Smooth muscle cell (in vitro differentiated cells): ENCODE measurements at regions not wholly inside any gene's neighbourhood (a gene's known extent, or its start where the extent isn't known, plus 50 kb on each side); places are given as distances from the start of the nearest gene placed in this dataset.

ENCODE experiments used
- DNase-seq: peaks from one replicate; lab custom pipeline; 2025; ENCODE audit not compliant: unreplicated experiment; lab: John Stamatoyannopoulos, UW
- H2AFZ ChIP-seq: fragments of 200-600 bp; sonication (generic); 2 replicates; pipeline ENCODE4 v1.6.0; 2016; ENCODE audit warnings: antibody characterized with exemption, low read depth, mild to moderate bottlenecking
- H3F3A ChIP-seq: fragments of 200-600 bp; sonication (generic); 2 replicates; pipeline ENCODE4 v1.6.0; 2017; ENCODE audit warnings: antibody characterized with exemption, low read depth
- H3K27ac ChIP-seq: fragments of 200-600 bp; sonication (generic); 2 replicates; pipeline ENCODE4 v1.5.1; 2016; ENCODE audit warnings: low read depth, mild to moderate bottlenecking
- H3K27me3 ChIP-seq: fragments of 200-600 bp; sonication (generic); 2 replicates; pipeline ENCODE4 v1.6.1; 2016; ENCODE audit warnings: low read depth, mild to moderate bottlenecking
- H3K36me3 ChIP-seq: fragments of 200-600 bp; sonication (generic); 2 replicates; pipeline ENCODE4 v1.5.1; 2016; ENCODE audit warnings: low read depth
- H3K4me1 ChIP-seq: fragments of 200-600 bp; sonication (generic); 2 replicates; pipeline ENCODE4 v1.5.1; 2016; ENCODE audit warnings: low read depth
- H3K4me2 ChIP-seq: fragments of 200-600 bp; sonication (generic); 2 replicates; pipeline ENCODE4 v1.6.0; 2016; ENCODE audit warnings: mild to moderate bottlenecking
- H3K4me3 ChIP-seq: fragments of 200-600 bp; sonication (generic); 2 replicates; pipeline ENCODE4 v1.5.1; 2016; ENCODE audit warnings: mild to moderate bottlenecking
- H3K79me2 ChIP-seq: fragments of 200-600 bp; sonication (generic); 2 replicates; pipeline ENCODE4 v1.6.0; 2016; ENCODE audit warnings: low read depth, mild to moderate bottlenecking
- H3K9ac ChIP-seq: fragments of 200-600 bp; sonication (generic); 2 replicates; pipeline ENCODE4 v1.6.0; 2016; ENCODE audit warnings: low read depth
- H3K9me3 ChIP-seq: fragments of 200-600 bp; sonication (generic); replicated peaks from 2 replicates; pipeline ENCODE4 v1.5.1; 2016; ENCODE audit warnings: low read depth
- H4K20me1 ChIP-seq: fragments of 200-600 bp; sonication (generic); 2 replicates; pipeline ENCODE4 v1.6.0; 2016; ENCODE audit warnings: low read depth
- WGBS: methylation state at CpG from one replicate; pipeline ENCODE4 v1.1.7; 2016; ENCODE audit warnings: low lambda C conversion rate; 5-methylcytosine and 5-hydroxymethylcytosine counted together
- TF ChIP-seq, protein P1 (sequence below): fragments of 200-600 bp; sonication (generic); IDR thresholded peaks from 2 replicates; pipeline ENCODE4 v1.5.1; 2017; ENCODE audit warnings: borderline replicate concordance, mild to moderate bottlenecking, antibody characterized with exemption; ENCODE audit not compliant: insufficient read depth, poor library complexity, severe bottlenecking

DNA sequence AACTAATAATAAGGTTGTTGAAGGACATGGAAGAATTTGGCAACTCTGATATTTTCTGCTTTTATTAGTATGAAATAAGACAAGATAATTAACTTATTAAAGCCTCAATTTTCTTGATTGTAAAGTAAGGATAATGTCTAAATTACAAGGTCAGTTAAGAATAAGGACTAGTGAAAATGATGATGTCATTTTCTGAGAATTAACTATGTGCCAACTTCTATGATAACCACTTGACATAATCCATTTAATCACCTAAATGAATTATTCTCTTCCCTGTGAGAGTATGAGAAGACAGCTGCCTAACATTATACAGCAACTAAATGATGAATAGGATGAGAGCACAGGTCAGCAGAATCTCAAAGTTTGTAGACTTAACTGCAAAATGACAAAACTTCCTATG, 1153.4 kb upstream of the POT1 start:
- H3K4me2 ChIP-seq = no peak overlapping the region
- H3K27me3 ChIP-seq = no peaks in the 10 kb centered on the region
- no peaks in the 10 kb centered on the region for H3K36me3 ChIP-seq
- no peak overlapping the region for H3K4me3 ChIP-seq
- no peaks in the 10 kb centered on the region for H3K79me2 ChIP-seq
- no peak overlapping the region for H3K9ac ChIP-seq
- no peaks in the 10 kb centered on the region for H3K4me1 ChIP-seq
- TF ChIP-seq, protein P1, sequence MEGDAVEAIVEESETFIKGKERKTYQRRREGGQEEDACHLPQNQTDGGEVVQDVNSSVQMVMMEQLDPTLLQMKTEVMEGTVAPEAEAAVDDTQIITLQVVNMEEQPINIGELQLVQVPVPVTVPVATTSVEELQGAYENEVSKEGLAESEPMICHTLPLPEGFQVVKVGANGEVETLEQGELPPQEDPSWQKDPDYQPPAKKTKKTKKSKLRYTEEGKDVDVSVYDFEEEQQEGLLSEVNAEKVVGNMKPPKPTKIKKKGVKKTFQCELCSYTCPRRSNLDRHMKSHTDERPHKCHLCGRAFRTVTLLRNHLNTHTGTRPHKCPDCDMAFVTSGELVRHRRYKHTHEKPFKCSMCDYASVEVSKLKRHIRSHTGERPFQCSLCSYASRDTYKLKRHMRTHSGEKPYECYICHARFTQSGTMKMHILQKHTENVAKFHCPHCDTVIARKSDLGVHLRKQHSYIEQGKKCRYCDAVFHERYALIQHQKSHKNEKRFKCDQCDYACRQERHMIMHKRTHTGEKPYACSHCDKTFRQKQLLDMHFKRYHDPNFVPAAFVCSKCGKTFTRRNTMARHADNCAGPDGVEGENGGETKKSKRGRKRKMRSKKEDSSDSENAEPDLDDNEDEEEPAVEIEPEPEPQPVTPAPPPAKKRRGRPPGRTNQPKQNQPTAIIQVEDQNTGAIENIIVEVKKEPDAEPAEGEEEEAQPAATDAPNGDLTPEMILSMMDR = no peak
- H3F3A ChIP-seq = no peaks in the 10 kb centered on the region
- H4K20me1 ChIP-seq = no peaks in the 10 kb centered on the region
- H3K27ac ChIP-seq = no peak overlapping the region
- H2AFZ ChIP-seq = no peak overlapping the region
- no peaks in the 10 kb centered on the region for H3K9me3 ChIP-seq
- DNase-seq = no peak

DNA sequence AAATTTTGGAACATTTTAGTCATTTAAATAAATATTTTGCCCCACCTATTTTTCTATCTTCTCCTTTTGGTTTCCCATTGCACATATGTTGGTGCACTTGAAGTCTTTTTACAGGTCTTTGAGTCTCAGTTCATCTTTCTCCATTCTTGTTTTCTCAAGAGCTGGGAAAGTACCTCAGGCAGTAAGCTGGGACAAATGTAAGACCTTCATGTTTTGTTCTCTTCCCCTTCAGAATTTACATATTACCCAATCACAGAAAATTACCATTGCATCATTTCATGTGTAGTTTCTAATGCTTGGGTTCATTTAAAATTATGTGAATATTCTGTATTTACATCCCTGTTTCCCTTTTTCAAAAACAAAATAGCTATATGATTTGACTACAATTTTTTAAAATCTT, 1150.0 kb upstream of the POT1 start:
- no peaks in the 10 kb centered on the region for H4K20me1 ChIP-seq
- TF ChIP-seq, protein P1 = no peak
- H3K79me2 ChIP-seq = no peaks in the 10 kb centered on the region
- H3K36me3 ChIP-seq = no peaks in the 10 kb centered on the region
- no peak overlapping the region for H3K27ac ChIP-seq
- no peak for DNase-seq
- H2AFZ ChIP-seq = no peak overlapping the region
- H3K27me3 ChIP-seq = no peaks in the 10 kb centered on the region
- H3K9ac ChIP-seq = no peak overlapping the region
- no peaks in the 10 kb centered on the region for H3K9me3 ChIP-seq
- H3K4me3 ChIP-seq = no peak overlapping the region
- no peak overlapping the region for H3K4me2 ChIP-seq
- H3K4me1 ChIP-seq = no peaks in the 10 kb centered on the region
- H3F3A ChIP-seq = no peaks in the 10 kb centered on the region

DNA sequence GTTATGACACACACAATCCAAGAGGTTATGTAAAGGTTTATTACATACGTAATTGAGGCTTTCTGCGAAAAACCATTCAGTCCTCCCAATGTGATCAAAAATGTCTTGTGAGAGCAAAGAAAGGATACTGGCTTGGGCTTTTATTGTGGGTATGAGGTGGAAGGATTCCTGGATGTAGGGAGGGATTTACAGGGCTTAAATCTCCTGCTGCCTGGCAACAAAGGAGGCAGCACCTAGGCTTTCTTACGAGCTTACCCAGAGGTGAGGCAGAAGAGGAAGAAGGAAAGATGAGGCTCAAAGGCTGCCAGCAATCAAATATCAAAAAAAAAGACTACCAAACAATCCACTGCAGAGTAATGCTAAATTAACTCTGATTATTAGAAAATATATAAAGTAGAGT, 1149.5 kb upstream of the POT1 start:
- no peak overlapping the region for H3K9ac ChIP-seq
- DNase-seq = no peak
- no peak overlapping the region for H3K4me2 ChIP-seq
- no peaks in the 10 kb centered on the region for H3K36me3 ChIP-seq
- H3K79me2 ChIP-seq = no peaks in the 10 kb centered on the region
- H3K27me3 ChIP-seq = no peaks in the 10 kb centered on the region
- H4K20me1 ChIP-seq = no peaks in the 10 kb centered on the region
- H2AFZ ChIP-seq = no peak overlapping the region
- WGBS = 94% methylated on average over 3 of the region's 3 CpGs
- H3K4me3 ChIP-seq = no peak overlapping the region
- no peaks in the 10 kb centered on the region for H3F3A ChIP-seq
- H3K27ac ChIP-seq = no peak overlapping the region
- no peaks in the 10 kb centered on the region for H3K4me1 ChIP-seq
- TF ChIP-seq, protein P1 = no peak
- no peaks in the 10 kb centered on the region for H3K9me3 ChIP-seq

DNA sequence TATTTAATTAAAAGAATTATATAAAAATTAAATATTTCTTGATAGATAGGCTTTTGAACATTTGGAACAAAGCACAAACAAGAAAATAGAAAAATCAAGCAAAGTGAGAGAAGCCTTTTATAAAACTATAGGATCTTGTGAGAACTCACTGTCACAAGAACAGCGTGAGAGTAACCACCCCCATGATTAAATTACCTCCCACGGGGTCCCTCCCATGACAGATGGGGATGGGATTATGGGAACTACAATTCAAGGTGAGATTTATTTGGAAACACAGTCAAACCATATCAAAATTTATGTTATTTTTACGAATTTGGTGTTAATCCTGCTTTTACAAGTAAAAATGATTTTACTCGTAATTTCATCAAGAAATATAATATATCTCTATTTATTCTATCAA, 1136.1 kb upstream of the POT1 start:
- Histone ChIP-seq H3K27me3 (no peaks in the 10 kb centered on the region), H3K4me2 (no peak overlapping the region), H3K36me3 (no peaks in the 10 kb centered on the region), H3K79me2 (no peaks in the 10 kb centered on the region), H3K27ac (no peak overlapping the region), H2AFZ (no peak overlapping the region), H3K9me3 (no peaks in the 10 kb centered on the region), H3K9ac (no peak overlapping the region), H3K4me1 (no peaks in the 10 kb centered on the region), H3K4me3 (no peak overlapping the region), H4K20me1 (no peaks in the 10 kb centered on the region), H3F3A (no peaks in the 10 kb centered on the region)
- DNase-seq = no peak
- TF ChIP-seq, protein P1 = no peak
- WGBS = 89% methylated on average over 4 of the region's 4 CpGs
